WTC11 (cell line): ENCODE measurements at regions not wholly inside any gene's neighbourhood (a gene's known extent, or its start where the extent isn't known, plus 50 kb on each side); places are given as distances from the start of the nearest gene placed in this dataset.

Source experiments
- ATAC-seq: fragments of 200-7000 bp; cut with Tn5 transposase; 2 replicates; pipeline ENCODE4 v1.10.0; 2021; ENCODE audit warnings: mild to moderate bottlenecking, moderate library complexity
- CTCF ChIA-PET: fragments of 300-600 bp; sonication (Branson Sonifier 250); formaldehyde crosslinking; loops from one replicate; lab custom pipeline; 2021; ENCODE audit warnings: antibody characterized with exemption; lab: Charles Lee
- POLR2A ChIA-PET: fragments of 350-600 bp; sonication (Branson Sonifier 250); formaldehyde crosslinking; loops from one replicate; lab custom pipeline; 2021; ENCODE audit warnings: antibody characterized with exemption; lab: Charles Lee
- DNase-seq: peaks from one replicate; pipeline ENCODE4 v3.0.0; 2021; ENCODE audit warnings: low spot score
- H3K27ac Mint-ChIP-seq: 2 replicates; pipeline ENCODE4 v1.8.0; 2021; ENCODE audit warnings: mixed read lengths
- H3K27me3 Mint-ChIP-seq: 2 replicates; pipeline ENCODE4 v1.8.0; 2021; ENCODE audit warnings: low read depth, mild to moderate bottlenecking, moderate library complexity, mixed read lengths
- H3K36me3 Mint-ChIP-seq: 2 replicates; pipeline ENCODE4 v1.8.0; 2021; ENCODE audit warnings: mixed read lengths
- H3K4me1 Mint-ChIP-seq: 2 replicates; pipeline ENCODE4 v1.8.0; 2022; ENCODE audit warnings: mixed read lengths
- H3K4me3 Mint-ChIP-seq: 2 replicates; pipeline ENCODE4 v1.8.0; 2021; ENCODE audit warnings: mild to moderate bottlenecking, moderate library complexity, mixed read lengths
- H3K9me3 Mint-ChIP-seq: 2 replicates; pipeline ENCODE4 v1.8.0; 2021; ENCODE audit warnings: mixed read lengths
- ATF1 ChIP-seq: sonication (generic); formaldehyde crosslinking; IDR thresholded peaks from 2 replicates; pipeline ENCODE4 v1.8.1; 2023; ENCODE audit warnings: mild to moderate bottlenecking, moderate library complexity, missing genetic modification reagents
- CBFB ChIP-seq: sonication (generic); formaldehyde crosslinking; IDR thresholded peaks from 2 replicates; pipeline ENCODE4 v1.8.1; 2022; ENCODE audit warnings: mild to moderate bottlenecking, low read depth, missing genetic modification reagents
- FOXJ3 ChIP-seq: sonication (generic); formaldehyde crosslinking; IDR thresholded peaks from 2 replicates; pipeline ENCODE4 v1.9.0; 2021; ENCODE audit warnings: missing genetic modification reagents, mild to moderate bottlenecking, borderline replicate concordance
- GRHL2 ChIP-seq: fragments of 250-450 bp; sonication (Bioruptor Pico); IDR thresholded peaks from 2 replicates; pipeline ENCODE4 v1.8.0; 2022; ENCODE audit warnings: mild to moderate bottlenecking, moderate library complexity; ENCODE audit not compliant: insufficient replicate concordance, severe bottlenecking
- MXD4 ChIP-seq: fragments of 250-450 bp; sonication (Bioruptor Pico); IDR thresholded peaks from 2 replicates; pipeline ENCODE4 v1.8.0; 2021; ENCODE audit warnings: mild to moderate bottlenecking, moderate library complexity, borderline replicate concordance
- NFATC4 ChIP-seq: fragments of 250-450 bp; sonication (Bioruptor Pico); IDR thresholded peaks from 2 replicates; pipeline ENCODE4 v1.9.0; 2021; ENCODE audit warnings: mild to moderate bottlenecking
- NR1H2 ChIP-seq: sonication (generic); formaldehyde crosslinking; IDR thresholded peaks from 2 replicates; pipeline ENCODE4 v1.9.0; 2021; ENCODE audit warnings: mild to moderate bottlenecking, moderate library complexity, missing genetic modification reagents
- OVOL2 ChIP-seq: fragments of 250-450 bp; sonication (Bioruptor Pico); IDR thresholded peaks from 2 replicates; pipeline ENCODE4 v1.9.0; 2021; ENCODE audit warnings: mild to moderate bottlenecking, borderline replicate concordance
- PRRX2 ChIP-seq: fragments of 250-450 bp; sonication (Bioruptor Pico); IDR thresholded peaks from 2 replicates; pipeline ENCODE4 v1.8.0; 2021; ENCODE audit warnings: mild to moderate bottlenecking
- SP1 ChIP-seq: sonication (generic); formaldehyde crosslinking; conservative IDR thresholded peaks from 2 replicates; pipeline ENCODE4 v1.8.1; 2022; ENCODE audit warnings: missing genetic modification reagents
- TP53 ChIP-seq: sonication (generic); formaldehyde crosslinking; IDR thresholded peaks from 2 replicates; pipeline ENCODE4 v1.8.1; 2023; ENCODE audit warnings: mild to moderate bottlenecking, missing genetic modification reagents
- USF2 ChIP-seq: sonication (generic); formaldehyde crosslinking; IDR thresholded peaks from 2 replicates; pipeline ENCODE4 v1.8.1; 2023; ENCODE audit warnings: mild to moderate bottlenecking, missing genetic modification reagents, moderate library complexity
- ZNF121 ChIP-seq: sonication (generic); formaldehyde crosslinking; IDR thresholded peaks from 2 replicates; pipeline ENCODE4 v1.8.0; 2023; ENCODE audit warnings: missing genetic modification reagents
- ZNF138 ChIP-seq: sonication (generic); formaldehyde crosslinking; conservative IDR thresholded peaks from 2 replicates; pipeline ENCODE4 v1.8.1; 2022; ENCODE audit warnings: mild to moderate bottlenecking, moderate library complexity, missing genetic modification reagents
- ZNF232 ChIP-seq: sonication (generic); formaldehyde crosslinking; IDR thresholded peaks from 2 replicates; pipeline ENCODE4 v1.8.0; 2022; ENCODE audit warnings: mild to moderate bottlenecking, missing genetic modification reagents
- ZNF281 ChIP-seq: sonication (generic); formaldehyde crosslinking; IDR thresholded peaks from 2 replicates; pipeline ENCODE4 v1.8.0; 2023; ENCODE audit warnings: mild to moderate bottlenecking, missing genetic modification reagents
- ZNF396 ChIP-seq: fragments of 250-450 bp; sonication (Bioruptor Pico); IDR thresholded peaks from 2 replicates; pipeline ENCODE4 v1.8.0; 2021; ENCODE audit warnings: mild to moderate bottlenecking, moderate library complexity, borderline replicate concordance
- TF ChIP-seq, protein P1 (sequence below): sonication (generic); formaldehyde crosslinking; IDR thresholded peaks from 2 replicates; pipeline ENCODE4 v1.8.0; 2022; ENCODE audit warnings: mild to moderate bottlenecking, missing genetic modification reagents
- TF ChIP-seq, protein P2 (sequence below): sonication (generic); formaldehyde crosslinking; IDR thresholded peaks from 2 replicates; pipeline ENCODE4 v1.8.1; 2022; ENCODE audit warnings: mild to moderate bottlenecking, moderate library complexity, missing genetic modification reagents
- TF ChIP-seq, protein P3 (sequence below): fragments of 250-450 bp; sonication (Bioruptor Pico); IDR thresholded peaks from 2 replicates; pipeline ENCODE4 v1.9.0; 2021; ENCODE audit warnings: mild to moderate bottlenecking
- TF ChIP-seq, protein P4 (sequence below): sonication (generic); formaldehyde crosslinking; IDR thresholded peaks from 2 replicates; pipeline ENCODE4 v1.8.1; 2022; ENCODE audit warnings: missing genetic modification reagents, borderline replicate concordance

- Mint-ChIP-seq H3K9me3 (peaks cover 6% of the 10 kb centered on the region; the same call in 1 of the 2 replicates), H3K36me3 (no peaks in the 10 kb centered on the region), H3K4me3 (no peak overlapping the region), H3K27ac (no peak overlapping the region; the same call in 1 of the 2 replicates), H3K4me1 (no peaks in the 10 kb centered on the region), H3K27me3 (no peaks in the 10 kb centered on the region; the same call in 1 of the 2 replicates)
- POLR2A ChIA-PET = no interaction called here
- CTCF ChIA-PET = interaction anchor here (0.8 to 2.2 kb wide), 2 partner anchors 347 to 370 kb away, joined by 3 to 10 read pairs; no protein-coding TSS in a partner anchor
- TF ChIP-seq SP1 (CRISPR knock-in tag) (no peak), NFATC4 (CRISPR knock-in tag) (no peak), ZNF121 (CRISPR knock-in tag) (no peak), ZNF232 (CRISPR knock-in tag) (no peak), ATF1 (no peak), TP53 (CRISPR knock-in tag) (no peak), ZNF138 (no peak), ZNF396 (CRISPR knock-in tag) (no peak), PRRX2 (CRISPR knock-in tag) (no peak), USF2 (CRISPR knock-in tag) (no peak), MXD4 (CRISPR knock-in tag) (no peak), CBFB (CRISPR knock-in tag) (no peak), OVOL2 (no peak), GRHL2 (CRISPR knock-in tag) (no peak)
- TF ChIP-seq, protein P1, sequence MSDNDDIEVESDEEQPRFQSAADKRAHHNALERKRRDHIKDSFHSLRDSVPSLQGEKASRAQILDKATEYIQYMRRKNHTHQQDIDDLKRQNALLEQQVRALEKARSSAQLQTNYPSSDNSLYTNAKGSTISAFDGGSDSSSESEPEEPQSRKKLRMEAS (CRISPR knock-in tag) = no peak
- TF ChIP-seq, protein P2, sequence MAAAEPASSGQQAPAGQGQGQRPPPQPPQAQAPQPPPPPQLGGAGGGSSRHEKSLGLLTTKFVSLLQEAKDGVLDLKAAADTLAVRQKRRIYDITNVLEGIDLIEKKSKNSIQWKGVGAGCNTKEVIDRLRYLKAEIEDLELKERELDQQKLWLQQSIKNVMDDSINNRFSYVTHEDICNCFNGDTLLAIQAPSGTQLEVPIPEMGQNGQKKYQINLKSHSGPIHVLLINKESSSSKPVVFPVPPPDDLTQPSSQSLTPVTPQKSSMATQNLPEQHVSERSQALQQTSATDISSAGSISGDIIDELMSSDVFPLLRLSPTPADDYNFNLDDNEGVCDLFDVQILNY (CRISPR knock-in tag) = no peak
- TF ChIP-seq, protein P3, sequence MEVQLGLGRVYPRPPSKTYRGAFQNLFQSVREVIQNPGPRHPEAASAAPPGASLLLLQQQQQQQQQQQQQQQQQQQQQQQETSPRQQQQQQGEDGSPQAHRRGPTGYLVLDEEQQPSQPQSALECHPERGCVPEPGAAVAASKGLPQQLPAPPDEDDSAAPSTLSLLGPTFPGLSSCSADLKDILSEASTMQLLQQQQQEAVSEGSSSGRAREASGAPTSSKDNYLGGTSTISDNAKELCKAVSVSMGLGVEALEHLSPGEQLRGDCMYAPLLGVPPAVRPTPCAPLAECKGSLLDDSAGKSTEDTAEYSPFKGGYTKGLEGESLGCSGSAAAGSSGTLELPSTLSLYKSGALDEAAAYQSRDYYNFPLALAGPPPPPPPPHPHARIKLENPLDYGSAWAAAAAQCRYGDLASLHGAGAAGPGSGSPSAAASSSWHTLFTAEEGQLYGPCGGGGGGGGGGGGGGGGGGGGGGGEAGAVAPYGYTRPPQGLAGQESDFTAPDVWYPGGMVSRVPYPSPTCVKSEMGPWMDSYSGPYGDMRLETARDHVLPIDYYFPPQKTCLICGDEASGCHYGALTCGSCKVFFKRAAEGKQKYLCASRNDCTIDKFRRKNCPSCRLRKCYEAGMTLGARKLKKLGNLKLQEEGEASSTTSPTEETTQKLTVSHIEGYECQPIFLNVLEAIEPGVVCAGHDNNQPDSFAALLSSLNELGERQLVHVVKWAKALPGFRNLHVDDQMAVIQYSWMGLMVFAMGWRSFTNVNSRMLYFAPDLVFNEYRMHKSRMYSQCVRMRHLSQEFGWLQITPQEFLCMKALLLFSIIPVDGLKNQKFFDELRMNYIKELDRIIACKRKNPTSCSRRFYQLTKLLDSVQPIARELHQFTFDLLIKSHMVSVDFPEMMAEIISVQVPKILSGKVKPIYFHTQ (CRISPR knock-in tag) = no peak
- DNase-seq (no peak), ATAC-seq (no peak)
Measured at GRCh38 chr13:26991508-26992181, 180.0 kb downstream of the USP12 start.

DNA sequence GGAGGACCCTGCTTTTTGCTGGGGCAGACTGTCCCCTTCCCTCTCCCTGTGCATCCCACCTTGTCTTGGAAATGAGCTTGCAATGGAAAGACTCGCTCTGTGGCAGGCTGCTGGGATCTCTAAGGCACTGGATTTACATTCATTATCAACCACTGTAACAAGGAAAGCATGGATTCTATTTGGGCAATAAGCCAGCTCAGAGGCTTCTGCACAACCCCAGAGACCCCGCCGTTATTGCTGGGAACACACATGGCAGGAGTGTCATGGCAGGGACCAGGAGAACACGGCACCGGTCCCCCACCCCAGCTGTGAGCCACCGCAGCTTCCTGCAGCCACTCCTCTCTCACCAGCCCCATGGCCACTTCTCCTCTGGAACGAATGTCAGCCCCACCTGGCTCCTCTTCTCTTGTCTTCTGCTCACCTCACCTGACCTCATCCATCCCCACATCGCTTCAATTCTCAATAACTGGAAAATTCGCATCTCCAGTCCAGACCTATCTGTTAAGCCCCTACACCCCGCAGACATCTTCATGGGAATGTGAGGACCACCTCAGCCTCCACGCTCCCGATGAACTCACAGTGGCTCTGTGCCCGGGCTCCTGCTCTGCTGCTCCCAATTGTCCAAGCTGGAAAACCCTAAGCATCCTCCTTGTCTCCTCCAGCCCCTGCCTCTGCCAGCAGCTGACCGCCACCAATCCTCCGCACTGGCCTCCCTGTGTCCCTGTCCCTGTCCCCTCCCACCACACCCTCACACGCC lies 181.5 kb downstream of the USP12 start:
- DNase-seq = no peak
- ChIA-PET CTCF (interaction anchor here (0.7 to 1.5 kb wide), 6 partner anchors 16 to 372 kb away, joined by 3 to 13 read pairs (median 3); no protein-coding TSS in a partner anchor), POLR2A (no interaction called here)
- Mint-ChIP-seq H3K27me3 (no peaks in the 10 kb centered on the region; the same call in 1 of the 2 replicates), H3K36me3 (no peaks in the 10 kb centered on the region), H3K27ac (no peak overlapping the region), H3K4me1 (no peaks in the 10 kb centered on the region), H3K9me3 (no peaks in the 10 kb centered on the region), H3K4me3 (no peak overlapping the region)
- no peak for ATAC-seq
- TF ChIP-seq CBFB (CRISPR knock-in tag) (no peak), FOXJ3 (CRISPR knock-in tag) (no peak), ZNF281 (CRISPR knock-in tag) (no peak), NR1H2 (CRISPR knock-in tag) (no peak), NFATC4 (CRISPR knock-in tag) (no peak)
- TF ChIP-seq, protein P4, sequence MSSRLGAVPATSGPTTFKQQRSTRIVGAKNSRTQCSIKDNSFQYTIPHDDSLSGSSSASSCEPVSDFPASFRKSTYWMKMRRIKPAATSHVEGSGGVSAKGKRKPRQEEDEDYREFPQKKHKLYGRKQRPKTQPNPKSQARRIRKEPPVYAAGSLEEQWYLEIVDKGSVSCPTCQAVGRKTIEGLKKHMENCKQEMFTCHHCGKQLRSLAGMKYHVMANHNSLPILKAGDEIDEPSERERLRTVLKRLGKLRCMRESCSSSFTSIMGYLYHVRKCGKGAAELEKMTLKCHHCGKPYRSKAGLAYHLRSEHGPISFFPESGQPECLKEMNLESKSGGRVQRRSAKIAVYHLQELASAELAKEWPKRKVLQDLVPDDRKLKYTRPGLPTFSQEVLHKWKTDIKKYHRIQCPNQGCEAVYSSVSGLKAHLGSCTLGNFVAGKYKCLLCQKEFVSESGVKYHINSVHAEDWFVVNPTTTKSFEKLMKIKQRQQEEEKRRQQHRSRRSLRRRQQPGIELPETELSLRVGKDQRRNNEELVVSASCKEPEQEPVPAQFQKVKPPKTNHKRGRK (CRISPR knock-in tag) = no peak
